HG02970 (cell line): ENCODE measurements at regions not wholly inside any gene's neighbourhood (a gene's known extent, or its start where the extent isn't known, plus 50 kb on each side); places are given as distances from the start of the nearest gene placed in this dataset.
A peak's percentile ranks its signal among the peaks of the same experiment; 100 is the strongest.

ENCODE experiments used
- ATAC-seq: cut with Tn5 transposase; IDR thresholded peaks from one replicate; pipeline ENCODE4 v1.9.1; 2021; ENCODE audit warnings: mild to moderate bottlenecking, moderate library complexity, moderate number of reproducible peaks; ENCODE audit not compliant: unreplicated experiment, low FRiP score

DNA sequence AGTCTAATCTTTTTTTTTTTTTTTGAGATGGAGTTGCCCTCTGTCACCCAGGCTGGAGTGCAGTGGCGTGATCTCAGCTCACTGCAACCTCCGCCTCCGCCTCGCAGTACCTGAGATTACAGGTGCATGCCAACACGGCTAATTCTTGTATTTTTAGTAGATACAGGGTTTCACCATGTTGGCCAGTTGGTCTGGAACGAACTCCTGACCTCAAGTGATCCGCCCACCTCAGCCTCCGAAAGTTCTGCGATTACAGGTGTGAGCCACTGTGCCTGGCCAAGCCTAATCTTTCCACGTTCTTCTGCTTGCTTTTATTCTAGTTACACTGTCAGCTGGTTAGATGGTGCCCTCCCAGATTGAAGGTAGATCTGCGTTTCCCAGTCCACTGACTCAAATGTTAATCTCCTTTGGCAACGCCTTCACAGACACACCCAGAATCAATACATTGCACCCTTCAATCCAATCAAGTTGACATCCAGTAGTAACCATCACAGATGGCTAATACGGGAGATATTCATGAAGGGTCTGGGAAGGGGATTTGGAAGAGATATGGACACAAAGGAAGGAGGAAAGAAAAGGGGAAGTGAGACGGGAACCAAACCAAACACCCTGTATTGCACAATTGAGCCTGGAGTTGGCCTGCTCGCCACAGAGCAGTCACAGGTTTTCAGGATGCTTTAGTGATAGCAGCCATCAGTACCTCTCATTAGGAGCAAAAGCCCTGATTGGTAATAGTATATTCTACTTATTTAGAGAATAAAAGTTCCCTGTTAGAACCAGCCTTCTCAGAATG lies 229.8 kb downstream of the PIK3C3 start:
- ATAC-seq = no peak

DNA sequence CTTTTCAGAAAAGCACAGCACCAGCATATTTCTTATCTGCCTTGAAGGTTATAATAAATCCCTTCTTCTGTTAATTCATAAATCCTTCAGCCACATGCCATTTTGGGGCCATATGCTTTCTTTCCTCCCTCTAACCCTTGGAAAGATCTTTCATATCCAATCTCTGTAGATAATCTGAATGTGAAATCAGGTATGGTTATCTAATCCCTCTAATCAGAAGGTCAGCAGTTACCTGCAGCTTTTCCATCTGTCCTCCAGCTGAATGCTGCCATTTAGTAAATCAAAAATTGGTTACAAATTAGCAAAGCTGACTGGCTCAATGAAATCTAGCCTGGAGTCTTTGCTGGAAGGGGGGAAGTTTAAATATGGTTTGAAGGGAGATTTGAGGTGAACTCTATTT lies 230.5 kb downstream of the PIK3C3 start:
- ATAC-seq = no peak

DNA sequence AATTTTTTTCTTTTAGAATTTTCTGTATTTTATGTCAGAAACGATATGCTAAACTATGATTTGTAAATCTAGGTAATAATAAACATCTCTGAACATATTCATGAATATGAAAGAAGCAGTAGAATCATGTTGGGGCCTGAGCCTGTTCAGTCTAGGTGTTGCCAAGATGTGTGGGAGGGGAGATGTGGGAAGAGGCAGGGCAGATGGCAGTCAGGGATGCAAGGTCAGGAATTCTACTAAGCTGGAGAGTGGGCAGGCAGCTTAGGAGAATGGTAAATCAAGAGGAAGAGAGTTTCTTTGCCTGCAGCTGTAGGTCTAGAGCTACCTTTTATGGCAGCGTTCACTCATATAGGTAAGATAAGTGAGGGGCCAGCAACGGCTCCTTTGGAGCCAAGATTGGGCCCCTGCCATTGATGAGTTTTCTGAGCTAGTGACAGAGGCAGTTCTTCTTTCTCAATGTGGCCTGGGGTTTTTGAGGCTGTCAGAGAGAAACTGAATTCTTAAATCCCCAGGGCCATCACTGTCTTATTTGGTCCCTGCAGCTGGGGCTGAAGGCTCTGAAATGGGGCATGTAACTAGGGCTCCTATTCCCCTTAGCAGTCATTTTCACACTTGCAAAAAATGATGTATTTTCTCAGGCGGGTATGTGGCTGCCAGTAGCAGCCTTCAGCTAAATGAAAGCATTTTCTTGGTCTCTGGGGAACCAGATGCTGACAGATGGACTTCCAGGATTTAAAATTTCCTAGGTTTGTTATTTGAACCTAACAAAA lies 232.8 kb downstream of the PIK3C3 start:
- no peak for ATAC-seq

DNA sequence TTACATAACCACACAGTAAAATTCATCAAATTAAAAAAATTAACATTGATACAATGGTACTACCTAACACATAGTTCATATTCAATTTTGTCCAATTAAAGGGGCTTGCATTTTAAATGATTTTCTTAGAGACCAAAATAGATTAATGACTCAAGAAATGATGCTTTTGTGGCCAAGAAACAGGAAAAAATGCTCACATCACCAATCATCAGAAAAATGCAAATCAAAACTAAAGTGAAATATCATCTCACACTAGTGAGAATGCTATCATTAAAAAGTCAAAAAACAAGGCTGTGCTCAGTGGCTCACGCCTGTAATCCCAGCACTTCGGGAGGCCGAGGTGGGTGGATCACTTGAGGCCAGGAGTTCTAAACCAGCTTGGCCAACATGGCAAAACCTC lies 235.6 kb downstream of the PIK3C3 start:
- ATAC-seq = no peak

DNA sequence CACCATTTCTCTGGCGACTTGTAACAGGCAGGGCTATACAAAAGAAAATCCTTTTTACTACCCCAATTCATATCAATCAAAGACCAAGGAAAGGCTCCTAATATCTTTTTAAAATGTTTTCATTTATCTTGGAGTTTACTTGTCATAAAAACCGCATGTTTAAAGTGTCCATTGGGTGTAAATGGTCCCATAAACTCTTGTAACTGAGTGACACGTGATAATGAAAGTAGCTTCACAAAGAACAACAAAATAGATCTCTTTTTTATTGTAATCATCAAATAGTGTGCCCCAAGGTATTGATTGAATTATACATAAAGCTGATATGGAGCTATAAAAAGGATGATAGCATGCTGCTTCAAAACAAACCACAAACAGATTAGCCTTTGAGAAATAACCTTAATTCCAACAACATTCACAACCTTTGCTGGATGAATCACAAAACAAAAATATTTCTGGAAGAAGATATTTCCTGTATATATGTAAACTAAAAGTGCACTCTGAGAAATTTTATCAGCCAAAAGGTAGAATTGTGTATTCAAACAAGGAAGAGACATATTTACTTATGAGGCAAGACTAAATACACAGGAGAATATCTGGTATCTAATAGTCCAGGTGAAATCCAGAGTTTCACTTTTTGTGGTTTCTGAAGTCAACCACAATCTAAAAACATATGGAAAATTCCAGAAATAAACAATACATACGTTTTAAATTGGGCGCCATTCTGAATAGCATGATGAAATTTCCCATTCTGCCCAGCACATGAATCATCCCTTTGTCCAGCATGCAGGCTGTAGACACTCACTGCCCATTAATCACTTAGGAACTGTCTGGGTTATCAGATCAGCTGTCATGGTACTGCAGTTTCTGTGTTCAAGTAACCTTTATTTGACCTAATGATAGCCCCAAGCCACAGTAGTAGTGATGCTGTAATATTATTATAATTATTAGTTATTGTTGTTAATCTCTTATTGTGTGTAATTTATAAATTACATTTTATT lies 237.5 kb downstream of the PIK3C3 start:
- ATAC-seq = no peak

DNA sequence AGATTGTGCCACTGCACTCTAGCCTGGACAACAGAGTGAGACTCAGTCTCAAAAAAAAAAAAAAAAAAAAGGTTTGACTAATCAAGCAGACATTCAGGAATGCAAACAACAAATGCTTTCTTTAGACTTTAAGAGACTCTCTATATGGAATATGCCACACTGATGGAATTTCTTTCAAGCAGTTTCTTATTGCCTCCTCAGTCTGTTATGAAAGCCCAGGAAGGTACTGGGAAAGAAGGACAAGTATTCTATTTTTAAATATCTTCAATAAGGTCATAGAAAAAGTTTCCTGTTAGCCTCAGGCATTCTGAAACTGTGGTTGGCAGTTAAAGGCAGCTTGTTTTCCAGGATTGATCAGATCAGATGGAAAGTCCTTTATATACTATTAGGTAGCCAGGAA lies 241.6 kb downstream of the PIK3C3 start:
- ATAC-seq = no peak

DNA sequence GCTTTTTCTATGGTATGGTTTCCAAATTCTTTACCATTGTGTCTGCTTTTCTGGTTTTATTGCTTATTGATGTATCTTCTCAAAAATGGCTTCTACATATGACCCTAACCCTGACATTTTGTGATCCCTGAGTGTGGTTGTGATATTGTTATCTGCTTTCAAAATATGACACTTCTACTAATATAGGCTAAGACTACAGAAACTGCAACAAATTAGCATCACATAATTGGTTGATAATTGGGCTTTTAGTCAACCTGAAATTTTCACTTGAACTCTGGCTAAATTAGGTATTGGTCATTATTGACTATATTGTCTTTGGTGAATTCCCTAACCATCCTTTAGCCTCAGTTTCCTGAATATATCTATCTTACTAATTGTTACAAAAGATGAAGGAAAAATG lies 246.1 kb downstream of the PIK3C3 start:
- no peak for ATAC-seq

DNA sequence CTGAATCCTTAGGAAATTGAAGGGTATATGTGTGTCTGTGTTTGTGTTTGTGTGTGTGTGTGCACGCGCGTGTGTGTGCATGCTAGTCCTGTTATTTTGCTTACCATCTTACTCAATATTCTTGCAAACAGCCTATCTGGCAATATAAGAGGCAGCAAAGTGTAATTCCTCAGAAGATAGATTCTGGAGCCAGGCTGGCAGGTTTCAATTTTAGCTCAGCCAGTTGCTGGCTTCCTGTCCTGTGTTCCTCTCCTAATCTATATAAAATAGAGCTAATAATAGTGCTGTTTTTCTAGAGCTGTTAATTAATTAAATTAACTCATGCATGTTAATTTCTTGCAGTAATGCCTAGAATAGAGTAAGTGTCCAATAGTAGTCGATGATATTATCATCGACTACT lies 256.2 kb downstream of the PIK3C3 start:
- no peak for ATAC-seq

DNA sequence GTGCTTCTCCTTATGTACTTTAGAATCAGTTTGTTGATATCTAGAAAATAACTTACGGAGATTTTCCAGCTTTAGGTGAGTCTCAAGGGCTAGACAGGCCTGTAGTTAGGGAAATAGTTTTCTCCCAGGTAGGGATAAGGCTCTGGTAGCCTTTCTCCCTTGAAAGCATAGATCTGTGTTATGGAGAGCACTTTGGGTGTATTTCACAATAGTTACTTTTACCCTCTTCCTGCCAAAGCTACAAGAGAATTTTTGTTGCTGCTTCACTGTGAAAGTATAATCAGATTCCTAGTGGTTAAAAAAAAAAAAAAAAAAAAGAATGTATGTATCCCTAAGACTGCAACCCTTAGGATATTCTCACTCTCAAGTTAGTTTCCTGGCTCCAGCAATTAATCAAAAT lies 267.5 kb downstream of the PIK3C3 start:
- no peak for ATAC-seq

DNA sequence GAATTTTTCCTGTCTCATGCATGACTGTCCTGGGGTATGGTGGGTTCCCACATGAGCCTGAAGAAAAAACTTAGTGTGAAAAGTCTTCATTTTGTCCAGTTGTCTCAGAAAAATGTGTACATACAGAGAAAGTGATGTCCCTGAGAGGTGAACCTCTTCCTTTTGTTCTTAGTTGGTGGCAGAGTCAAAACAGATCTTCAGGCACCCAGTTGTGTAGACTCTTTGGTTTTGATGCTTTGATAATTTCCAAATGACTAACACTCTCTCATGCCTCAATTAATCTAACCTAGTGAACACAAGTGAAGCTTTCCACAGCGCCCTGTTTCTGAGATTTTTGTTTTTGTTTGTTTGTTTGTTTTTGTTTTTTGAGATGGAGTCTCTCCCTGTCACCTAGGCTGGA lies 273.5 kb downstream of the PIK3C3 start:
- ATAC-seq = no peak

DNA sequence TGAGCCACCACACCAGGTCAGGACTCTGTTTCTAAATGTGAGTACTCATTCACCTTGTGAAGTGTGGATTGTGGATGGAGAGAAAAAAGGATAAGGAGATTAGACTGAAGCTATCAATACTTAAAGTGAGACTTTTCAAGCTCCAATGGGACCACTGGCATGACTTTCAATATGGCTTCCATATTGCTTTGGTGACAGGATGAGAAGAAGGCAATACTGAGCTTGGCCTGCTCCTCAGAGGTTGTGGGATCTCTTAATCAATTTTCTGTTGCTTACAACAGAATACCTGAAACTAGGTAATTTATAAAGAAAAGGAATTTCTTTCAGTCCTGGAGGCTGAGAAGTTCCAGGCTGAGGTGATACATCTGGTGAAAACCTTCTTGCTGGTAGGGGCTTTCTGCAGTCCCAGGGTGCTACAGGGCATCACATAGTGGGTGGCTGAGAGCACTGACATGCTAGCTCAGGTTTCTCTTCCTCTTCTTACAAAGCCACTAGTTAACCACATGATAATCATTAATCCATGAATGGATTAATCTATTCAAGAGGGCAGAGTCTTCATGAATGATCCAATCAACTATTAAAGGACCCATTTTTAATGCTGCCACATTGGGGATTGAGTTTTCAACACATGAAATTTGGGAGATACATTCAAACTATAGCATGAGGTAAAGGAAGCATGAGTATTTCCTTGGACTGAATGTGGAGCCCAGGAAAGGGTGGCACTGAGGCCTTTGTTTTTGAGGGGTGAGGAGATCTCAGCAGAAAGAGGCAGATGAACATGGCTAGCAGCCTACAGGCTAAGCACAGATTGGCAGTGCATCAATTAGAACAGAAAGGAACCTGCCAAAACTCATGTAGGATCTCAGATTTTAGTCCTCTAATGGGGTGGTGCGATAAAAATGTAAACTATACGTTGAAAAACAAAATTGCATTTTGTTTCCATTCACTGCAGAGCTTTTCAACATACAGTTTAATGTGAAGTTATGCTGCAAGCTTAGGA lies 274.5 kb downstream of the PIK3C3 start:
- ATAC-seq = peak; percentile 99

DNA sequence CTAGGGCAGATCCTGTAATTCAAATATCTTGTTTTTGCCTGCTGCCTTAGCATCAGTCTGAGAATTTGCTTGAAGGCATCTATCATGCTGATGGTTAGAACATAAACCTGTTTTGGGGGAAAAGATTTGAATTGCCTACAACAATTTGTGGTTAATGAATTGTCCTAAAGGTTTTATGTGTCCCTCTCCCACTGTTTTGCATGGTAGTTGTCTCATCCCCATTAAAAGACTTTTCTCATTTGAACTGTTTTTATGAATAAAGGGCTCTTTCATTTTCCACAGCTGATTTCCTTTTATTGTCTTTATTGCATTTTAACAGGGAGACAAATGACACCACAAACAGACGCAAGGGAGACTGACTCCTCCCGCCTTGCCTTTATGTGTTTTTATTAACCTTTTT lies 275.6 kb downstream of the PIK3C3 start:
- no peak for ATAC-seq

DNA sequence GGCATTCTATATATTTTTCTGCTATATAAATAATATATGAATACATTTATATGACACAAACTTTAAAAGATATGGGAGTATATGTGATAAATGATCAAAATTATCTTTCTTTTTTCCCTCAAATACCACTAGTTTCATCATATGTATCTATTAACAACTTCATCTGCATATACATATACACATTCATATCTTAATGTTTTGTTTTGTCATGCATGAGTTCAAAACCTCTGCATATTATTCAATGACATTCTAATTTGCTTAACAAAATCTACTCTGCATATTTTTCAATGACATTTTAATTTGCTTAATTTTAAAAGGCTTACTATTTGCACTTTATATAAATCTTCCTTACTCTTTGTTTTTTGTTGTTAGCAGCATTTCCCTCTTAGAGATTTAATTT lies 276.2 kb downstream of the PIK3C3 start:
- no peak for ATAC-seq

DNA sequence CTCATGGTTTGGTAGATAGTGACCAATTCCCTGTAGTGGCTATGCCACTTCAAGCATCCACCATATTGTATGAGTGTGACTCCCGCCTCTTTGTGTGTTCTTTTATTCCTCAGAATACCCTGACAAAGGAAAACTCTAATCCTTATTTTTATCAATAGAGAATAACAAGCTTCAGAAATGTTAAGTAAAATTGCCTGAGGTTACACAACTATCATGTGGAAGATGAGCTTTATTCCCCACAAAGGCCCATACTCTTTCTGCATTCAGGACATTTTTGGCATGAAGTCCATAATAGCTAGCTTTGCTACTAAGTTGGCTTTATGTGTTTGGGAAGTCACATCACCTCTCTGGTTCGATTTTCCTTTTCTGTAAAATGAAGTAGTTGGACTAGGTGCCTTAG lies 276.8 kb downstream of the PIK3C3 start:
- no peak for ATAC-seq

DNA sequence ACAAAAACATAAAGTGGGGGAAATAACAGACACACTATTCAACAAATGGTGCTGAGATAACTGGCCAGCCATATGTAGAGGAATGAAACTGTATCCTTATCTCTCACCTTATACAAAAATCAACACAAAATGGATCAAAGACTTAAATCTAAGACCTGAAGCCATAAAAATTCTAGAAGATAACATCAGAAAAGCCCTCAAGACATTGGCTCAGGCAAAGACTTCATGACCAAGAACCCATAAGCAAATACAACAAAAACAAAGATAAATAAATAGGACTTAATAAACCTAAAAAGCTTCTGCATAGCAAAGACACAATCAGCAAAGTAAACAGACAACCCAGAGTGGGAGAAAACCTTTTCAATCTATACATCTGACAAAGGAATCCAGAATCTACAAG lies 278.9 kb downstream of the PIK3C3 start:
- no peak for ATAC-seq

DNA sequence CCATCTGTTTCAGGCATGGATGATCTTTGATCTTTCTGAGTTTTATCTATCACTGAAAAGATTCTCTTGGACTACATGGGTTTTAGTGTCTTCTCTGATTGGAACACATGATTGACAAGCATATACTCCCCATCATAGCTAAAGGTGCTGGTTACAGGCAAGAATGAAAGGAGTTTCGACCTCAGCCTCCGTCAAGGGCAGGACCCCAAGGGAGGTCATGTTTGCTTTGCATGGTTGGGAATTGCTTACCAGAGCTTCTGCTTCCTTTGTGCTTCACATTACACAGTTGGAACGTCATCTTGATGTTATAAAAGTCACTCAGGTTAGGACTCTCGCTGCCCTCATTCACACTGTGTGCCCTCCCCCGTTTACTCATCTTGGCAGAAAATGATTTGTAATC lies 287.7 kb downstream of the PIK3C3 start:
- no peak for ATAC-seq

DNA sequence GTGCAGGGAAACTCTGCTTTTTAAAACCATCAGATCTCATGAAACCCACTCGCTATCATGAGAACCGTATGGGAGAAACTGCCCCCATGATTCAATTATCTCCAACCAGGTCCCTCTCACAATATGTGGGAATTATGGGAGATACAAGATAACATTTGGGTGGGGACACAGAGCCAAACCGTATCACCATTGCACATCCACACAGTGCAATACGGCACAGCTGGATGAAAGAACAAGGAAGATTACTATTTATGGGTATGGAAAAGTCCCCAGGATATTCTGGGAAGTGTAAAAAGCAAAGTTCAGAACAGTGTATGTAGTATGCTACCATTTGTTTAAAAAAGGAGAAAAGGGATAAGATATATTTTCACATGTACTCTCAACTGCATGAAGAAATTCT lies 290.1 kb downstream of the PIK3C3 start:
- ATAC-seq = no peak

DNA sequence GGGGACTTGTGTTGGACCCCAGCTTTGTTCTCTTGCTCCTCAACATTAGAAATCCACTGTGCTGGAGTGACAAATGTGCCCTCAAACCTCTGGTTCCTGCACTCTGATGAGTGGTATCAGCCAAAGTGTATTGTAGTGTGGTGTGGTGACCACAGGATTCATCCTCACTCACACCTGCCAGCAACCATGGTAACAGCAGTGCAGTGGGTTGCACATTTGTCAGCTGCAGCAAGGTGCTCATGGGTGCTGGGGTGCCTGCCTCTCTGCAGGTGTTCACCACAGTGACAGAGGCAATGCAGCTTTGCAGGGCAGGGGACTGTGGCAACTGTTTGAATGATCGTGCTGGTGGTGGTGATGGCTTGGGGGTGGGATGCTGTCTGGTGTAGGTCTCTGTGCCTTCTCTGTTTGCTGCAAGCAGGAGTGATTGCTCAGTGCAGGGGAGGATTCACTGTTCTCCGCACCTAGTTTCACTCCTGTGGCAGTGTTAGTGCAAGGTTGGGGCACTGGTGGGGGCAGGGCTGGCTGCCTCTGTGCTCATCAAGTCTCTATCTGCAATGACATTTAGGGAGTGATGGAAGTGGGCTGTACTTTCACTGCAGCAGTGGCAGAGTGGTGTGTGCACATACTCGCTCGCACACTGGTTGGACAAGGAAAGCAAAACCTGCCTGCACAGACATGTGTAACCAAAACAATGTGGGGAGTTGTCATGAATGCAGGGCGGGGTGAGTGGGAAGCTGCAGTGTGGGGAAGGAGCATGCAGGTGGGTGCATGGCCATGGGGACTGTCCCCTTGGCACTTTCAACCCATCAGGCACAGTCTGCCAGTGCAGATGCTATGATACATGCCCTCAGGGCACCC lies 301.1 kb downstream of the PIK3C3 start:
- no peak for ATAC-seq
